WERI-Rb-1 (cell line): ENCODE measurements at regions not wholly inside any gene's neighbourhood (a gene's known extent, or its start where the extent isn't known, plus 50 kb on each side); places are given as distances from the start of the nearest gene placed in this dataset.

Experiments used
- DNase-seq: peaks from one replicate; pipeline ENCODE4 v3.0.0-alpha.2; 2020
- H3K27ac ChIP-seq: fragments of 250-450 bp; sonication (Bioruptor Pico); 2 replicates; pipeline ENCODE4 v1.5.1; 2020; ENCODE audit warnings: mild to moderate bottlenecking, moderate library complexity
- H3K27me3 ChIP-seq: fragments of 250-450 bp; sonication (Bioruptor Pico); 2 replicates; pipeline ENCODE4 v1.5.1; 2021; ENCODE audit warnings: mild to moderate bottlenecking, low read depth, moderate library complexity; ENCODE audit not compliant: insufficient read depth, severe bottlenecking
- H3K36me3 ChIP-seq: fragments of 250-450 bp; sonication (Bioruptor Pico); 2 replicates; pipeline ENCODE4 v1.5.1; 2020; ENCODE audit warnings: mild to moderate bottlenecking, moderate library complexity
- H3K4me3 ChIP-seq: 2 replicates; pipeline ENCODE4 v1.5.1; 2011; ENCODE audit warnings: low read depth, mild to moderate bottlenecking, control low read depth, low read length
- H3K9me3 ChIP-seq: fragments of 250-450 bp; sonication (Bioruptor Pico); 2 replicates; pipeline ENCODE4 v1.5.1; 2021; ENCODE audit warnings: mild to moderate bottlenecking, moderate library complexity; ENCODE audit not compliant: severe bottlenecking
- TF ChIP-seq, protein P1 (sequence below): IDR thresholded peaks from 2 replicates; pipeline ENCODE4 v1.5.1; 2011; ENCODE audit warnings: low read depth, mild to moderate bottlenecking, control low read depth, inconsistent platforms, low read length

DNA sequence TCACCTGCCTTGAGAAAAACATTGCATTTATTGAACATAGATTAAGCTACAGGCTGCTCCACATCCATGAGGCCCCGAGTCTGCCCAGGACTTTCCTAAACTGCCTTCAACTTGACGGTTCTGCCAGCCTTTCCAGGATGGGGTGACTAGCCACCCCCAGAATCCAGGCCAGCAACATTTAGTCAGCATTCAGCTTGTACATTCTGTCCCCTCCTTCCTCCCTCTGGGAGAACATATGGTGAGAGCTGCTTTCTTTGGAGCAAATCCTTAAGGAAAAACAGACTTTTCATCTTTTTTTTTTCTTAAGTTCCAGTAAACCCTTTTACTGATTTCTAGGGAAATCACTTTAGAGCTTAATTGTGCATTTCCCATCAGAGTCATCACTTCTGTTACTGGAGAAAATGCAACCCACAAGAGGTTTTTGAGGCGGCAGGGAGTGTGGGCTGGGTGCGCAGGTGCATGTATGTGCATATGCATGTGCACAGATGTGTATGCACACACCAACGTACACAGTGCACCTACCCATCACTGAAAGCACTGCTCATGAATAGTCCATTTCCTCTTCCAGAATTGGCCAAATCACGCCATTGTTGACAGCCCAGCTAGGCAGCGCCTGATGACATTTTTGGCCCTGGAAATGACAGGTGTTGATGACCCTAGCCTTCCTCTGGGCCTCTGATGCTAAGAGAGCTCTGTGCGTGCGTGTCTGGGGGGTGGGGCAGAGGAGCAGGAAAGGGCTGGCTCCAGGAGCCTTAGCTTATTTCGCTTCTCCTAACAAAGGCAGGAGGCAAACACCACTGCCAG lies 145.6 kb downstream of the HSD17B3 start:
- H3K9me3 ChIP-seq: no peaks in the 10 kb centered on the region
- H3K27ac ChIP-seq: no peak overlapping the region
- no peak overlapping the region for H3K4me3 ChIP-seq
- TF ChIP-seq, protein P1, sequence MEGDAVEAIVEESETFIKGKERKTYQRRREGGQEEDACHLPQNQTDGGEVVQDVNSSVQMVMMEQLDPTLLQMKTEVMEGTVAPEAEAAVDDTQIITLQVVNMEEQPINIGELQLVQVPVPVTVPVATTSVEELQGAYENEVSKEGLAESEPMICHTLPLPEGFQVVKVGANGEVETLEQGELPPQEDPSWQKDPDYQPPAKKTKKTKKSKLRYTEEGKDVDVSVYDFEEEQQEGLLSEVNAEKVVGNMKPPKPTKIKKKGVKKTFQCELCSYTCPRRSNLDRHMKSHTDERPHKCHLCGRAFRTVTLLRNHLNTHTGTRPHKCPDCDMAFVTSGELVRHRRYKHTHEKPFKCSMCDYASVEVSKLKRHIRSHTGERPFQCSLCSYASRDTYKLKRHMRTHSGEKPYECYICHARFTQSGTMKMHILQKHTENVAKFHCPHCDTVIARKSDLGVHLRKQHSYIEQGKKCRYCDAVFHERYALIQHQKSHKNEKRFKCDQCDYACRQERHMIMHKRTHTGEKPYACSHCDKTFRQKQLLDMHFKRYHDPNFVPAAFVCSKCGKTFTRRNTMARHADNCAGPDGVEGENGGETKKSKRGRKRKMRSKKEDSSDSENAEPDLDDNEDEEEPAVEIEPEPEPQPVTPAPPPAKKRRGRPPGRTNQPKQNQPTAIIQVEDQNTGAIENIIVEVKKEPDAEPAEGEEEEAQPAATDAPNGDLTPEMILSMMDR: no peak
- no peak for DNase-seq
- H3K36me3 ChIP-seq: no peaks in the 10 kb centered on the region
- H3K27me3 ChIP-seq: no peaks in the 10 kb centered on the region

DNA sequence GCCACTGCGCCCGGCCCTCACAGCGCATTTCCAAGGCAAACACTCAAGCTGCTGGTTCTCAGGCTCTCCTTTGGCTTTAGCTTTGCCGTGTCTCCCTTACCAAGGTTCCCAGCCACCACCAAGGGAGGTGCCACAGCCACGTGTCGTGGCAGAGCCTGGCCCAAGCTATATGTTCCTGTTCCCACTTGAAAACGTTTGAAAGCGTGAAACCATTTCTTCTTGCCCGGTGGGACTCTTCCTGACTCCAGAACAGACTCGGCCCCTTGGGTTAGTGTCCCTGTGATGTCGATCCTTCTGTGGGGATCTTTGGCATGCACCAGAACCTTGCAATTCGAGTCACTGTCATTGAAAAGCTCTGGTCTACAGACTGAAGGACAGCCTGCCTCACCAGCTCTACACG lies 147.9 kb downstream of the HSD17B3 start:
- Histone ChIP-seq H3K27ac (no peak overlapping the region), H3K27me3 (no peaks in the 10 kb centered on the region), H3K36me3 (no peaks in the 10 kb centered on the region), H3K9me3 (no peaks in the 10 kb centered on the region), H3K4me3 (no peak overlapping the region)
- TF ChIP-seq, protein P1: no peak
- DNase-seq: no peak

DNA sequence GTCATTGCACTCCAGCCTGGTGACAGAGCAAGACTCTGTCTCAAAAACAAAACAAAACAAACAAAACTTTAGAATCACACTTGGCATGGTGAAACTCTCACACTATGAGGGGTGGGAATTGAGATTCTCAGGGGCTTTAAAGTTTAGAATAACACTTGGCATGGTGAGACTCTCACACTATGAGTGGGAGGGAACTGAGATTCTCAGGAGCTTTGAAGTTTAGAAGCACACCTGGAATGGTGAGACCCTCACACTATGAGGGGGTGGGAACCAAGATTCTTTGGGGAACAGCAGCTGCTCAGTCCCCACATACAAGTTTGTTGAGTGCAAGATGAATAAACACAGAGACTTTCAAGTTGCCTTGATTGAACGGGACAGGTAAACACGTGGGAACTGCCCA lies 149.4 kb downstream of the HSD17B3 start:
- H3K27me3 ChIP-seq: no peaks in the 10 kb centered on the region
- no peaks in the 10 kb centered on the region for H3K9me3 ChIP-seq
- no peak overlapping the region for H3K4me3 ChIP-seq
- H3K36me3 ChIP-seq: no peaks in the 10 kb centered on the region
- no peak overlapping the region for H3K27ac ChIP-seq
- TF ChIP-seq, protein P1: no peak
- DNase-seq: no peak

DNA sequence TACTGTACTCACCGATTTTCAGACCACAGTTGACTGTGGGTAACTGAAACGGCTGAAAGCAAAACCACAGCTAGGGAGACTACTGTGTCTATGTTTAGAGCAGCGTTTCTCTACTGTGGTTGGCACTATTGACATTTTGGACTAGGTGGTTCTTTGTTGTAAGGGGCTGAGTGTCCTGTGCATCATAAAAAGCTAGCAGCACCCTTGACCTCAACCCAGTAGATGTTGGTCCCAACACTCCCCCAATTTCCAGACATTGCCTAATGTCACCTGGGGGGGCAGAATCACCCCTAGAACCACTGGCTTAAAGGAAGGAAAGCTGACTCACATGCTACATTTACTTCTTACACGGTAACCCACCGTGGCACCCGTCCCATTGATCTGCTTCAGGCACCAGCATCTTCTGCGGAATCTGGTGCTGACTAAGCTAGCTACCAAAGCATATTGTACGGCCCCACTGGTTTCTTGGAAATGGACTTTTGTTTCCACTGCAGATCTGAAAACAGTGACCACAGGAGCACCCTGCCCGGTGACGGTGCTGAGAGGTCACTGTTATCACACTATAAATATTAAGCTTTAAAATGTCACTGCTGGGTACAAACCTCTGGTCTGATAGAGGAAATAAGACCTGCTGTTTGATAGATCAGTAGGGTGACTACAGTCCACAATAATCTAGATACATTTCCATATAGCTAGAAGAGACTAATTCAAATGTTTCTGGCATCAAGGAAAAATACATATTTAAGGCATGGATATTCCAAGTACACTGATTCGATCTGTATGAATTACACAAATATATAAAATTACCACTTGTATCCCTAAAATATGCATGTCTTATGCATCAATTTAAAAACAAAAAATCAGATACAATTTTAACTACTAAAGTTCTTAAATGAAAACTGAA lies 151.4 kb downstream of the HSD17B3 start:
- Histone ChIP-seq H3K36me3 (no peaks in the 10 kb centered on the region), H3K9me3 (no peaks in the 10 kb centered on the region), H3K4me3 (no peak overlapping the region), H3K27me3 (no peaks in the 10 kb centered on the region), H3K27ac (no peak overlapping the region)
- TF ChIP-seq, protein P1: no peak
- DNase-seq: no peak

DNA sequence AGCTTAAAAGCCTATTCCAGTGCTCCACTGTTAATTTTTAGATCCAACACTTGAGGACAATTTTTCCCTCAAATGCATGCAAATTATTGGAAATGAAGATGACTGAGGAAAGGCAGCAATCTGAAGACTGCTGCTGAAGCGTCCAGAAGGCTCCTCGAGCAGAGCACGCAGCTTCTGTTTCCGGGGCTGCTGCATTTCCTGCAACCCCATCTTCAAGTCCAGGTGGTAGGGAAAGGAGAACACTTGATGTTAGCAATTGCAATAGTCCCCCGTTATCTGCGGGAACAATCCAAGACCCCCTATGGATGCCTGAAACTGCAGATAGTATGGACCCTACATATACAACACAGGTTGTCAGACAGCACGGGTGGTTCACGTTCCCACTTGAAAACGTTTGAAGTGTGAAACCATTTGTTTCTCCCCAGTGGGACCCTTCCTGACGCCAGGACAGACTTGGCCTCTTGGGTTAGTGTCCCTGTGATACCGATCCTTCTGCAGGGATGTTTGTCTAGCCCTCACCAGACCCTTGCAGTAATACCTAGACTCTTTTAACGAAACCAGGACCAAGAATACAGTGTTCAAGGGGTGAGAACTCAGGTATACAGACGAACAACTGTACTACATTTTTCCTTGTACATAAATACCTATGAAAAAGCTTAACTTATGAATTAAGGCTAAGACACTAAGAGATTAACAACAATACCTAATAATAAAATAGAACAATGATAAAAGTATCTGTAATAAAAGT lies 152.3 kb downstream of the HSD17B3 start:
- TF ChIP-seq, protein P1: no peak
- Histone ChIP-seq H3K9me3 (no peaks in the 10 kb centered on the region), H3K27me3 (no peaks in the 10 kb centered on the region), H3K36me3 (no peaks in the 10 kb centered on the region), H3K4me3 (no peak overlapping the region), H3K27ac (no peak overlapping the region)
- no peak for DNase-seq
